Large intestine (tissue), 3 donors: ENCODE measurements at regions not wholly inside any gene's neighbourhood (a gene's known extent, or its start where the extent isn't known, plus 50 kb on each side); places are given as distances from the start of the nearest gene placed in this dataset.

Experiments
- DNase-seq, 2 donors: peaks; one replicate each; pipeline versions ENCODE4 v3.0.0 to v3.0.0-alpha.2; 2013
- H3K27ac ChIP-seq: one replicate; pipeline ENCODE4 v1.5.1; 2013; ENCODE audit warnings: low read length
- H3K27me3 ChIP-seq: 2 replicates; pipeline ENCODE4 v1.6.1; 2013; ENCODE audit warnings: low read length; ENCODE audit not compliant: control insufficient read depth, insufficient read depth
- H3K36me3 ChIP-seq: 2 replicates; pipeline ENCODE4 v1.6.1; 2013; ENCODE audit warnings: low read length; ENCODE audit not compliant: control insufficient read depth, insufficient read depth
- H3K4me1 ChIP-seq: one replicate; pipeline ENCODE4 v1.6.1; 2013; ENCODE audit warnings: low read length; ENCODE audit not compliant: control insufficient read depth, insufficient read depth
- H3K4me3 ChIP-seq: one replicate; pipeline ENCODE4 v1.5.1; 2013; ENCODE audit warnings: low read length
- H3K9me3 ChIP-seq: one replicate; pipeline ENCODE4 v1.6.1; 2013; ENCODE audit warnings: mild to moderate bottlenecking, low read depth, low read length, moderate library complexity; ENCODE audit not compliant: control insufficient read depth
- WGBS: methylation state at CpG from one replicate; pipeline ENCODE4 v1.1.5; 2013; ENCODE audit warnings: low lambda C conversion rate; ENCODE audit not compliant: insufficient coverage; 5-methylcytosine and 5-hydroxymethylcytosine counted together

DNA sequence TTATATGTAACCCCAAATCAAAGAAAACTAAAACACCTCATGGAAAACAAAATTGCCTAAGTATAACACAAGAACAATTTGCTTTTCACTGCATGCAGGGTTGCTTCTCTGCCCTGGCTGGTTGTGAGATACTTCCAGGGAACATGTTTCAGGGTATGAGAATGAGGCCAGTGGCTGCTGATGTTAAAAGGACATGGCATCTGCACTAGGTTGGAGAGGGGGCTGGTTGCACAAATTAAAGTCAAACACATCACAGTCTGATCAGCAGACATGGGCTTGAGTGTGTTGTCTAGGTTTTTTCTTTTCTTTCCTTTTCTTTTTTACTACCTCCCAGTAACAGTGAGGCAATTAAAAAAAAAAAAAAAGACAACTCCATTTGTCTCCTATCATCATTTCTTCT is 374.9 kb downstream of the MCTP2 start:
- H3K4me3 ChIP-seq, result no peak overlapping the region
- no peak overlapping the region for H3K27ac ChIP-seq
- H3K36me3 ChIP-seq, result no peaks in the 10 kb centered on the region
- no peaks in the 10 kb centered on the region for H3K9me3 ChIP-seq
- no peaks in the 10 kb centered on the region for H3K4me1 ChIP-seq
- no peak for DNase-seq
- H3K27me3 ChIP-seq, result no peaks in the 10 kb centered on the region

DNA sequence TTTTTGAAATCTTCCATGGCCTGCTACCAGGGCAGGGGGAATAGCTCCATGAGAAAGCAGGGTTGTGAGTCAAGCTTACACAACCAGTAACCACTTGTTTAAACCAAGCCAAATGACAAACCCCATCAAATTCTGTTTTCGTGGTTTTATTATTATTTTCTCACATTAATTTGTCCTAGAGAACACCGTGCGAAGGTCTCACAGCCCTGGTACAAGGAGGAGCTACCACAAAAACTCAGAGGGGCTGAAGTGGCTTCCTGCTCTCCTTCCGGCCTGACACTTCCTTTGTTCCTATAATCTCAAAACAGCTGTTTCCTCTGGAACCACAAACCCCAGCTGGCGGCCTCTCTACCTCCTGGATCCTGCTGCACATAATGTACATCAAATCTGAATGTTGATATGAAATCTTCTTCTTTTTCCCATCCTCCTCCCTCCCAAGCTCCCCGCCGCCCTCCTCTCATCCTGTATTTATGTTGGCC is 375.9 kb downstream of the MCTP2 start:
- H3K36me3 ChIP-seq, result no peaks in the 10 kb centered on the region
- H3K27ac ChIP-seq, result no peak overlapping the region
- 82% methylated on average over 3 of the region's 7 CpGs for WGBS
- peak; percentile 10 to 37 for DNase-seq
- H3K4me1 ChIP-seq, result no peaks in the 10 kb centered on the region
- no peaks in the 10 kb centered on the region for H3K9me3 ChIP-seq
- no peak overlapping the region for H3K4me3 ChIP-seq
- no peaks in the 10 kb centered on the region for H3K27me3 ChIP-seq

DNA sequence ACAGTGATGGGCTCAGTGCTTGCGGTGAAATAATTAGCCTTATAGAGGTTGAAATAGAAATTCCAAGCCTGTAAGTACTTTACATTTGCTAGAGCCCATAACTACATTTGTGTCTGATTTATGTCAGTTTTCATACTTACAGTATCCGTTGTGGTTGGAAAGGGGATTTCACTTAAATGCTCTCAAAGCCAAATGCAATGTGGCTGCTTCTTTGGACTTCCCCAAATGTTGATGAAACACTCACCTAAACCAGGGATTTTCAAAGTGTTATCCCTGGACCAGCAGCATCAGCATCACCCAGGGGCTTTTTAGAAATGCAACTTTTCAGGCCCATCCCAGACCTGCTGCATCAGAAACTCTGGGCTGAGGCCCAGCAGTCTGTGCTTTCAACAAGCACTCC is 378.7 kb downstream of the MCTP2 start:
- no peaks in the 10 kb centered on the region for H3K4me1 ChIP-seq
- no peaks in the 10 kb centered on the region for H3K9me3 ChIP-seq
- no peaks in the 10 kb centered on the region for H3K27me3 ChIP-seq
- DNase-seq, result no peak
- no peak overlapping the region for H3K27ac ChIP-seq
- 80% methylated on average over 1 of the region's 2 CpGs for WGBS
- no peaks in the 10 kb centered on the region for H3K36me3 ChIP-seq
- no peak overlapping the region for H3K4me3 ChIP-seq

DNA sequence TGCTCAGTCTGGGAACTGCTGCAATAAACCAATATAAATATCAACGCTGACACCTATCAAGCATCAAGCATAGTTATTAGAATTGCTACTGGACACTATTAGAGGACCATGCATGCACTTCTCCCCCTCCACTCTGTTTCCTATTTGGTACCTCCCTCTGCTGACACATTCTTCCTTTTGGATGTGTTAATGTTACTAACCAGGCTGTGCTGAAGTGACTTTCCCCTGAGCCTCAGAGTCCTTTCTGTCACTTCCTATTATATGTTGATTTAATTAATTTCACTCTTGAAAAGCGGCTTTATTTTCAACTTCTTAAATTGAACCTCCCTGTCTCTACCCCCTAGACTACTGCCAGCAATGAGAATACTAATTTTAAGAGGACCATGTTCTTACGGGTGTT is 379.1 kb downstream of the MCTP2 start:
- WGBS, result 89% methylated on average over 1 of the region's 3 CpGs
- Histone ChIP-seq H3K4me1 (no peaks in the 10 kb centered on the region), H3K27me3 (no peaks in the 10 kb centered on the region), H3K27ac (no peak overlapping the region), H3K4me3 (no peak overlapping the region), H3K36me3 (no peaks in the 10 kb centered on the region), H3K9me3 (no peaks in the 10 kb centered on the region)
- DNase-seq, result no peak

DNA sequence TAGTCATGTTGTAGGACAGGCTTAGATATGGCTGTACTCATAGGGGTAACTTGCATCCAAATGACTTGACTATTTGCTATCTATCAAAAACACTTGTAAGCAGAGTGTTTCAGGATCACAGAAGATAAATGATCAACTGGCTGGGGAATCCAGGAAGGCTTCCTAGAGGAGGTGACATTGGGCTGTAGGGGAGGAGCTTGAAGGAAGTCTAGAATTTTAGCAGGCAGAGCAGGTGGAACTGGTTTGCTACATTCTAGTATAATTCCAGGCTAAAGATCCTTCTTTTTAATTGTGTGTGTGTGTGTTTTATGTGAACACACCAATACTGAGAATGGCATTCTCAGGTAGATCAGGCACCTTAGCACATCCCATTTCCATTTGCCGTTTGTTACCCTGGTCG is 380.3 kb downstream of the MCTP2 start:
- no peak for DNase-seq
- Histone ChIP-seq H3K9me3 (no peaks in the 10 kb centered on the region), H3K27ac (no peak overlapping the region), H3K27me3 (no peaks in the 10 kb centered on the region), H3K4me3 (no peak overlapping the region), H3K36me3 (no peaks in the 10 kb centered on the region), H3K4me1 (no peaks in the 10 kb centered on the region)
- no CpG with 5 or more reads among the region's 2 CpGs for WGBS

DNA sequence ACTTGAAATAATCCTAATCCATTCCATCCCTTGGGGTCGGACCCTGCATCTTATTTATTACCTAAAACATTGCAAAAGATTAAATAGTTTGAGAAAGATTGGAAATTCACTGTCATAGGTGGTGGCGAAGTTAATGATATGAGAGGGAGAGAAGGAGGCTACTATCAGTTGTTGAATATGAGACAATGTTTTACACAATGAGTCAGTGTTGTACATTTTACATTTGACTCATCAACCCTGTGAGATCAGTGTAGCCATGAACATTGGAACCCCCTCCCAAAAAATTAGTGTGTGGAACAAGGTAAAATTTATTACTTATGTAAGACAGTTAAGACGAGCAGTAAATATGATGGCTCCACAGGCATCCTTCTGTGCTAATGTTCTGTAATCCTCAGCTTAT is 384.3 kb downstream of the MCTP2 start:
- no peak overlapping the region for H3K27ac ChIP-seq

DNA sequence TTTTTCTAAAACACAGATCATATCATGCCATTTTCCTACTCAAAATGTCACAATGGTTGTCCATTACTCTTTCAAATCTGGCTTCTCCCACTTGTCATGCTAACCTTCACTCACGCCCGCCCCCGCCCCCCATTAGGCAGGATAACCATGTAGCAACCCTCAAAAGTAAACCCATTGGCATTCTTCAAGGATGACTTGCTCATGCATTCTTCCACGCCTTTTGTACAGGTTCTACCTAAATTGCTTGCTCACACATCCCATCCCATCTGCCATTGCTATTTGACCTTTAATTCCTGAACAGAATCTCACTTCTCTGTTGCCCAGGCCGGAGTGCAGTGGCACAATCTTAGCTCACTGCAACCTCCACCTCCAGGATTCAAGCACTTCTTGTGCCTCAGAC is 389.3 kb downstream of the MCTP2 start:
- Histone ChIP-seq H3K27me3 (no peaks in the 10 kb centered on the region), H3K4me3 (no peak overlapping the region), H3K36me3 (no peaks in the 10 kb centered on the region), H3K4me1 (no peaks in the 10 kb centered on the region), H3K9me3 (no peaks in the 10 kb centered on the region), H3K27ac (no peak overlapping the region)
- WGBS, result no CpG with 5 or more reads among the region's 5 CpGs
- DNase-seq, result no peak

More for the DNA sequence above, 384.3 kb downstream of the MCTP2 start:
- Histone ChIP-seq H3K36me3 (no peaks in the 10 kb centered on the region), H3K27me3 (no peaks in the 10 kb centered on the region), H3K4me1 (no peaks in the 10 kb centered on the region), H3K4me3 (no peak overlapping the region), H3K9me3 (no peaks in the 10 kb centered on the region)
- WGBS, result 100% methylated on average over 2 of the region's 3 CpGs
- no peak for DNase-seq

DNA sequence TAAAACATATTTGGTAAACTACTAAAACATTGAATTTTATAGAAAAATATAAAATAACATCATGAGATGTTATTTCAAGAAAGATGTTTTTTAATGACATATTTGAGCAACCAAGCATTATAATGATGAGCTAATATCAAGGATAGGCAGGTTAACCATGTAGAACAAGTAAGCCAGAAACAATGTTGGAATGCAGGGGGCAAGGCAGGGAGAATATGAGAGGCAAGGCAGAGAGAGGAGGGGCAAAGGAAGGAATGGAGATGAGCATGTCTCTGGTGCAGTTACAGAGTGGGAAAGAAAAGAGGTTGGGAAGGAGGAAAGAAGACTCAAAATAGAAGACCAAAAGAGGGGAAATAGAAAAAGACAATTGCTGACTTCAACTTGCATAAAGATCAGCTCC is 390.4 kb downstream of the MCTP2 start:
- H3K27me3 ChIP-seq, result no peaks in the 10 kb centered on the region
- no peak overlapping the region for H3K4me3 ChIP-seq

DNA sequence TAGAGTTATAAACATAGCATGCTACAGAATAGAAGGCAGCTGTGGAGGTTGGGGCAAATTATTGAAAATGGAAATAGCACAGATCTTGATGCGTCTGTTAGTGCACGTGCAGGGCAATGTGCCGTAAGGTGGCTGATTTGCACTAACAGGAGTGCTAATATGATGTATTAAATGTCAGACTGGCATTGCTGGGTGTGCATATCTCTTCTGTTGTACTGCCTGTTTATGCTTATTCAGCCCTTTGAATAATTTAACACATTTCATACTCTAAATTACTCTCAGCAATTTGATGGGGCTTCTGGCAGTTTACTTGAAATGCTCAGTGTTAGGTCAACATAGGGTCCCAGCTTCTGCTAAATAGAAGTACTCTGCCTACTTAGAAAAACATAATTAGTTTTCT is 395.6 kb downstream of the MCTP2 start:
- Histone ChIP-seq H3K4me1 (no peaks in the 10 kb centered on the region), H3K36me3 (no peaks in the 10 kb centered on the region), H3K27ac (no peak overlapping the region), H3K9me3 (no peaks in the 10 kb centered on the region), H3K4me3 (no peak overlapping the region), H3K27me3 (no peaks in the 10 kb centered on the region)
- WGBS, result no CpG with 5 or more reads among the region's 3 CpGs
- DNase-seq, result no peak

More for the DNA sequence above, 390.4 kb downstream of the MCTP2 start:
- DNase-seq, result no peak
- Histone ChIP-seq H3K36me3 (no peaks in the 10 kb centered on the region), H3K9me3 (no peaks in the 10 kb centered on the region), H3K27ac (no peak overlapping the region), H3K4me1 (no peaks in the 10 kb centered on the region)

DNA sequence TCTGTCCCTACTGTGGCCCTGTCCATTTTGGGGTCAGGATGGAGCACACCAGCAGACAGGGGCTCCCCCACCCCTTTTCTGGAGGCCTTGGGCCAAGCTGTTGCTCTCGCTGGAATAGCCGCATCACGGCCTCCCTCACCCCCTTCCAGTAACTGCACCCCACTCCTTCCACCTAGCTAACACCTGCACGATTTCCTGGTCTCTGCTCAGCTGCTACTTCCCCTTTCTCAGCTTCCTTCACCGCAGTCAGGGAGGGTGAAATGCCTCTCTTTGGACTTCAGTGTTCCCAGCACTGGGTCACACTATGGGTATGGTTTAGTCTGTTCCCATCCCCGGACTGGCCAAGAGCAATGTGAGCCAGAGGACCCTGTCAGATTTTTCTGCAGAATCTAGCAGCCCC is 400.2 kb downstream of the MCTP2 start:
- no CpG with 5 or more reads among the region's 6 CpGs for WGBS
- no peaks in the 10 kb centered on the region for H3K27me3 ChIP-seq
- no peaks in the 10 kb centered on the region for H3K4me1 ChIP-seq
- no peak overlapping the region for H3K27ac ChIP-seq
- DNase-seq, result no peak
- no peaks in the 10 kb centered on the region for H3K36me3 ChIP-seq
- no peaks in the 10 kb centered on the region for H3K9me3 ChIP-seq
- no peak overlapping the region for H3K4me3 ChIP-seq

DNA sequence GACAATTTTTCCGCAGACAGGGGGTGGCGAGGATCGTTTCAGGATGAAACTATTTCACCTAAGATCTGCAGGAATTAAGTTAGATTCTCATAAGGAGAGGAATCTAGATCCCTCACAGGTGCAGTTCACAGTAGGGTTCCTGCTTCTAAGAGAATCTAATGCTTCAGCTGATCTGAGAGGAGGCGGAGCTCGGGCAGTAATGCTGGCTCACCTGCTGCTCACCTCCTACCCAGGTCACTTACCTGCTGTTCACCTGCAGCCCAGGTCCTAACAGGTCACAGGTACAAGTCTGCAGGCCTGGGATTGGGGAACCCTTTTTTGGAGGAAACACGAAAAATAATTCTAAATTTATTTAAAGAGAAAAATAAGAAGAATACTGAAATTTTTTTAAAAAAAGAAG is 406.8 kb downstream of the MCTP2 start:
- no peak for DNase-seq
- no peaks in the 10 kb centered on the region for H3K4me1 ChIP-seq
- H3K27ac ChIP-seq, result no peak overlapping the region
- H3K27me3 ChIP-seq, result no peaks in the 10 kb centered on the region
- no peaks in the 10 kb centered on the region for H3K9me3 ChIP-seq
- WGBS, result no CpG with 5 or more reads among the region's 6 CpGs
- no peaks in the 10 kb centered on the region for H3K36me3 ChIP-seq
- no peak overlapping the region for H3K4me3 ChIP-seq
